NCI-H2171 treated with DMSO at 0.1 percent for 48 hours (cell line): ENCODE measurements at regions not wholly inside any gene's neighbourhood (a gene's known extent, or its start where the extent isn't known, plus 50 kb on each side); places are given as distances from the start of the nearest gene placed in this dataset.
"Not testable (repeated sequence)": the region's sequence is repeated elsewhere in the genome, so short reads cannot be mapped to it uniquely, and the experiment has no call there.

Experiments
- DNase-seq: peaks from one replicate; lab custom pipeline; 2025; lab: John Stamatoyannopoulos, UW

GRCh38 chr21:35602811-35603362 is 457.4 kb downstream of the SETD4 start:
- DNase-seq: no peak

- no peak for DNase-seq
Measured at GRCh38 chr21:35601211-35601610, 459.1 kb downstream of the SETD4 start.

DNA sequence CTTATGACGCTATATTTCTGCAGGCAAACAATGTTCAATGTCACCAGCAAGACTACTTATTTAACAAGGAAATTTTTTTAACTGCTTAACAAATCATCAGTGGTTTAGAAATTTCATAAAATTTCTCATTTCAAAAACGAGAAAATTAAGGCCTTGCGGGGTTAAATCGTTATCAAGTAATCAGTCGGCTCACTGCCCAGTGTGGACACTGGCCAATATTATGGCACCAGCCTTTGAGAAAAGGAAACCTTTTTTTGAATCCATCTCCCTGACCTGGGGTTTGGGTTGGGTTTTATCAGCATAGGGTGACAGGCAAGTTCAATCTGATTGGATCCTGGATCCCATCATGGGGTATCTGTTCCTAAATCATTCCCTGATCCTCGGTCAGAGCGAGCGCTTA is 461.2 kb downstream of the SETD4 start:
- no peak for DNase-seq

- no peak for DNase-seq
Measured at GRCh38 chr21:35597750-35598339, 462.5 kb downstream of the SETD4 start.

GRCh38 chr21:35594905-35595304 is 465.4 kb downstream of the SETD4 start:
- DNase-seq: no peak

DNA sequence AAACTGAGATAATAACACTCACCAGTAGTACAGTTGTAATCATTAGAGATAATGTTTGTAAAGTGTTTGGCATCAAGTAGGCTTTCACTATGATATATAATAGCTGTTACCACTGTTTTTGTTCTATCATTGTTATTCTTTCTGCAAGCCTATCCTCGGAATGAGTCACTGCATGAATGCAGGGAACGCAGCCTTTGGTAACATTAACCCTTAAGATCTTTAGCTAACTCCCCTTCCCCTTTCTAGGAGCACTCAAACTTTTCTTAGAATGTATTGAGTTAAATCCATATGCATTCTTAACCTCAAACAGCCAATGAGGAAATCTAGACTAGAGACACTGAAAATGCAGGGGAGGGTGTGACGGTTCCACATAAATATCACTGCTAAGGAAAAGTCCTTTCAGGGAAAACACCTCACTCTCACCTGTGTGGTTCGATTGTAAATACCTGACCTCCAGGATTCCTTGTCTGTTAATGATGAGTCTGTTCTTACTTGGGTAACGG is 467.3 kb downstream of the SETD4 start:
- DNase-seq: no peak

GRCh38 chr21:35590284-35590683 is 470.0 kb downstream of the SETD4 start:
- not testable (repeated sequence) for DNase-seq

- DNase-seq: no peak
Measured at GRCh38 chr21:35587841-35588380, 472.4 kb downstream of the SETD4 start.

DNA sequence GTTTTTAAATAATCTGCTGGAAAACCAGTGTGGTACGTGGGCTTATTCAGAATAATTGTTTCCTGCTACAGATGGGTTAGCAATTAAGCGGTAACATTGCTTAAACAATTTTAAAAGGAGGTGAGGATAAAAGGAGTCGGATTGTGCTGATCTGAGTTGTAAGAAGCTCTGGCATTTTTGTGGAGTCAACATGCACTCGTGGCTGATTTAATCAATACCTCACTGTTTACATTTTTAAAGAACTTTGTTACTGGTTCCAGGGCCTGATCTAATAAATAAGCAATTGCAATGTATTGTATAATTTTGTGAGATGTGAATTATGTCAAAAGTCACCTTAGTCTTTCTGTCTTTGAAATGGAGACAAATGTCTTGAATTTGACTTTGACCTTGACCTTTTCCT is 474.0 kb downstream of the SETD4 start:
- no peak for DNase-seq

GRCh38 chr21:35585878-35586277 is 474.4 kb downstream of the SETD4 start:
- DNase-seq: no peak

- no peak for DNase-seq
Measured at GRCh38 chr21:35585155-35585554, 475.2 kb downstream of the SETD4 start.

- DNase-seq: no peak
Measured at GRCh38 chr21:35583566-35584216, 476.6 kb downstream of the SETD4 start.

- no peak for DNase-seq
Measured at GRCh38 chr21:35582731-35583130, 477.6 kb downstream of the SETD4 start.

- DNase-seq: no peak
Measured at GRCh38 chr21:35581640-35582039, 478.7 kb downstream of the SETD4 start.

DNA sequence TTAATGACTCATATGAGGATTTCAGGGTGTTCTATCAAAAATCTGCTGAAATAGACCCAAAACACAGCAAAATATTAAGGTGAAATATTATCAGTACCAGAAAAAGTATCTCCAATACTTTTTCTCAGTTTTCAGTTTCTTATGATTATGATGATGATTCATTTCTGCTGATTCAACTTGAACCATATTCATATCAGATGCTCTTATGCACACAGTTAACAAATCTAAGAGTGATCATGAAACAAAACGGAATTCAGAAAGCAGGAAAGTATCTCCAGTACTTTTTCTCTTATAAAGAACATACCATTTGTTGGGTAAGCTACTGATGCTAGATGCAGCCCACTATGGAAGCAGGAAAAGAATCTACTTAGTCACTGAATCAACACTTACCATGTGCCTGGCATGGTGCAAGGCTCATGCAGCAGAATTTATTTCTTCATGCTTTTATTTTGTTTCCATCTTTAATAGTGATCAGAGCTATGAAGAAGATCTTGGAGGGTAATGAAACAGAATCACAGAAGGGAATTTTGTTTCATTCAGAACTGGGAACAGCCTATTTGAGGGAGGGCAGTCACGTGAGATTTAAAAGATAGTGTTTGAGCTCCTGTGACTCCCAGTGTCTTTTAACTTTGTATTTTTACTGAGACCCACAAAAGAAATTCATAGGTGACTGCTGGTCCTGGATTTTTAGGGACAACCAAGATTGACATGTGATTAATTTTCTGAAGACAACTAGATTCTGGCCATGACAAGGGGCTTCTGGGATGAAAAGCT is 480.6 kb downstream of the SETD4 start:
- no peak for DNase-seq

DNA sequence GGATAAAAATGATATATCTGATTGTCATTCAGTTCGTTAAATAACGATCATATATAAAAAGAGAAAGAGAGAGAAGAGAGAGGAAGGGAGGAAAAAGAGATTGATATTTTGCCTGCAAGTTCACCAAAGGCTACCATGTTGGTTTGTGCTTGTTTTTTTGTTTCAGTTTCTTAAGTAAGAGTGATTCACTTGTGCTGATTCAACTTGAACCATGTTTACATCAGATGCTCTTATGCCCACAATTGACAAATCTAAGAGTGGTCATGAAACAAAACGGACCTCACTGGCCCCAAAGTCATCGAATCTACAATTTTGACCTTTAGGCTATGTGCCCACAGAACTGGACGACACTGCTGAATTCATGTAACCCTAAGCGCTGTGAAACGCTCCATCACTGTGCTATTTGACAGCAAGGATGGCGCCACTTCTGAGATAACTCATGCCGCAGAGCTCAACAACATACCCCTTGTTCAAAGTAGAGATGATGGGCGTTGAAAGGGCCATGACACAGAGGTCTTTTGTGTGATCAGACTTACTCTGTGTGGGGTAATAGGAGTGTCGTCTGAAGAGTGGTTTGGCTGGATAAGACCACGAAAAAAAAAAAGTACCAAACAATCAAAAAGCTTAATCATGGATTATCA is 481.4 kb downstream of the SETD4 start:
- DNase-seq: no peak

DNA sequence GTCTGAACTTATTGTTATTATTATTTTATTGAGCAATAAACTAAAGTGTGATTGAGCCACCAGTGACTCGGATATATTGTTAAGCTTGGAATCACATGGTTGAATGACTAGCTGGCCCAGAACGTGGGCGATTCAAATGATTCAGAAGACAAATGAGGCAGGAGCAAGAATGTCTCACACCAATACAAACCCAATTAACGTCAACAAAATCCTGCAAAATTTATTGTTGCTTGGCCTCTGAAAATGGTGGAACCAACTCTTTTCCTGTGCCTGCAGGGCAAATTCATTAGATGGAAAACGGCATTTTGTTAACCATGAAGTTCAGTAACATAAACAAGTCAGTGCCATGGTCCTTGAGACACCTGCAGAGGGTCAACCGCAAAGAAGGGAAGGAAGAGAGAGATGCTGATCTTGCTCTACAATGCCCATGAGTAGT is 482.0 kb downstream of the SETD4 start:
- no peak for DNase-seq

DNA sequence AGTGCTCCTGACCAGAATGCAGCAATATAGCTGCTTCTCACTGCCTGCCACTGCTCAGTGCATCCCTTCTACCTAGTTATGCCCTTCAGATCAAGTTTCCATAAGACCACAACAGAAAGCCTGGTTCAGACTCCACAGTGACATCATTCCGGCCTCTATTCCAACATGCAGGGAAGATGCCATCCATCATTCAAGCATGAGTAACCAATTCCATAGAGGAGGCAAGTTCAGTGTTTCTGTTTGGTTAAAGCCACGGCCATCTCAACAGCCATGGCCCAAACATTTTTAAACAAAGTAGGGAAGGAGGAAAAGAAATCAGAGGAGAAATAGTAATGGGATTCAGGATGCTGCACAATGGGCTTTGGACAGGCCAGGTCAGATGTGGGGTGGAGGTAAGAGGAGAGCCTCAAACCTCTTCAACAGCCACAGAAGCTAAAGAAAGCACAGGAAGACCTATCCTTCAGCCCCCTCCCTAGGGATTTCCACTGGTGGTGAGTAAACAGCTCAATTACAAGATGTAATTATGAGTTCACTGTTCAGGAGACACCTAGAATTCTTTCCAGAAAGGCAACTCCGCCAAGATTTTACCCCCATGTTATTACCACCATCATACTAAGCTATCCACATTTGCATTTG is 484.9 kb downstream of the SETD4 start:
- DNase-seq: no peak

DNA sequence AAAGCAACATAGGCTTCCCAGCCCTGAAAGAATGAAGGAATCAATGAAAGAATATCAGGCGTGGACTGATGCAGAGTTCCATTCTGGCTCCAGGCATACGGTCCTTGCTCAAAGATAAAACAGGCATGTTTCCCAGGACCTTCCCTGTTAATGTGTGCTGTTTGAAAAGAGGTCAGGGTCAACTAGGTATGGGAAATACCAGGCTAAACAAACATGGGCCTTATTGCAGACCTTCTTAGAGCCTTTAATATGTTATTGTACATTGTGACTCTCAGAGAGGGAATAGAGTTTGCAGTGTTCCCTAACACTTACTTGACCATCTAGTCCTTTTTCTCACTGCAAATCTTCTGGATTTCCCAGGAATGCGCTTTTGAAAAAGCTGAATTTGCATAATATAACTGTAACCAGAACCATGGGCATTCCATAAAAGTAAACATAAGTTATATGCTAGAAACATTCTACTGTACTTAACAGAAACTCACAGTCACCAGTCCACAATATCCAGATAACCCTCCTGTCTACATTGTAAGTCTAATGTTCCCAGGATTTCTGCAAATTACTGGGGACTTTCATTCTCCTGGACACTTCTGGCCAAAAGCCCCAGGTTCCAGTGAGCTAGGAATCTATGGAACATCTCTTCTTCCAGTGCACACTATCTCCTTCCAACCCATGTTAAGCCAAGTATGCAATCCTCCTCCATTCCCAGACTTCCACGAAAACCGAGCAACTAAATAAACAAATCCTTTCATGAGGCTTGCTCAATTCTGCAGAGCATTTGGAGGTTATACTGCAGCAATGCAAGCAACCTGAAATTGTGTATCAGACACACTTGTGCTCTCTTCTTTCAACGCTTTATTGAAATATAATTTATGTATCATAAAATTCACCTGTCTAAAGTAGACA is 486.6 kb downstream of the SETD4 start:
- no peak for DNase-seq

GRCh38 chr21:35571910-35572309 is 488.4 kb downstream of the SETD4 start:
- no peak for DNase-seq
